Neural progenitor cell (in vitro differentiated cells): ENCODE measurements at regions not wholly inside any gene's neighbourhood (a gene's known extent, or its start where the extent isn't known, plus 50 kb on each side); places are given as distances from the start of the nearest gene placed in this dataset.

ENCODE experiments used
- DNase-seq: peaks from one replicate; pipeline ENCODE4 v3.0.0-alpha.2; 2016; ENCODE audit warnings: low spot score
- H2AFZ ChIP-seq: fragments of 200-600 bp; sonication (generic); replicated peaks from 2 replicates; pipeline ENCODE4 v1.6.1; 2016; ENCODE audit warnings: antibody characterized with exemption
- H3F3A ChIP-seq: fragments of 200-600 bp; sonication (generic); 2 replicates; pipeline ENCODE4 v1.6.1; 2016; ENCODE audit warnings: antibody characterized with exemption, low read depth
- H3K27ac ChIP-seq: fragments of 200-600 bp; sonication (generic); 2 replicates; pipeline ENCODE4 v1.5.1; 2016; ENCODE audit warnings: mild to moderate bottlenecking
- H3K27me3 ChIP-seq: fragments of 200-600 bp; sonication (generic); 2 replicates; pipeline ENCODE4 v1.6.1; 2016; ENCODE audit warnings: mild to moderate bottlenecking, moderate library complexity
- H3K36me3 ChIP-seq: fragments of 200-600 bp; sonication (generic); 2 replicates; pipeline ENCODE4 v1.5.1; 2016
- H3K4me1 ChIP-seq: fragments of 200-600 bp; sonication (generic); 2 replicates; pipeline ENCODE4 v1.6.1; 2016; ENCODE audit warnings: mixed run types
- H3K4me2 ChIP-seq: fragments of 200-600 bp; sonication (generic); 2 replicates; pipeline ENCODE4 v1.6.1; 2016
- H3K4me3 ChIP-seq: fragments of 200-600 bp; sonication (generic); 2 replicates; pipeline ENCODE4 v1.5.1; 2016
- H3K79me2 ChIP-seq: fragments of 200-600 bp; sonication (generic); 2 replicates; pipeline ENCODE4 v1.6.1; 2016; ENCODE audit warnings: low read depth
- H3K9ac ChIP-seq: fragments of 200-600 bp; sonication (generic); 2 replicates; pipeline ENCODE4 v1.6.1; 2016
- H3K9me3 ChIP-seq: fragments of 200-600 bp; sonication (generic); 2 replicates; pipeline ENCODE4 v1.5.1; 2016; ENCODE audit warnings: low read depth
- H4K20me1 ChIP-seq: fragments of 200-600 bp; sonication (generic); 2 replicates; pipeline ENCODE4 v1.6.1; 2016; ENCODE audit warnings: low read depth
- H3K27ac Mint-ChIP-seq: 3 replicates; pipeline ENCODE4 v1.8.0; 2021; ENCODE audit warnings: mixed read lengths
- H3K27me3 Mint-ChIP-seq: 2 replicates; pipeline ENCODE4 v1.8.0; 2022; ENCODE audit warnings: low read depth, mild to moderate bottlenecking, inconsistent platforms, moderate library complexity, mixed read lengths; ENCODE audit not compliant: insufficient read depth
- H3K36me3 Mint-ChIP-seq: 3 replicates; pipeline ENCODE4 v1.8.0; 2021; ENCODE audit warnings: mixed read lengths
- H3K4me1 Mint-ChIP-seq: 3 replicates; pipeline ENCODE4 v1.8.0; 2021; ENCODE audit warnings: mixed read lengths
- H3K4me3 Mint-ChIP-seq: 3 replicates; pipeline ENCODE4 v1.8.0; 2021; ENCODE audit warnings: mild to moderate bottlenecking, moderate library complexity, mixed read lengths
- H3K9me3 Mint-ChIP-seq: 3 replicates; pipeline ENCODE4 v1.8.0; 2020; ENCODE audit warnings: mixed read lengths
- EZH2 ChIP-seq: fragments of 200-600 bp; sonication (generic); IDR thresholded peaks from 2 replicates; pipeline ENCODE4 v1.6.1; 2017; ENCODE audit warnings: antibody characterized with exemption, mild to moderate bottlenecking, moderate library complexity
- EZH2phosphoT487 ChIP-seq: fragments of 200-600 bp; sonication (generic); IDR thresholded peaks from 2 replicates; pipeline ENCODE4 v1.6.1; 2017; ENCODE audit warnings: antibody characterized with exemption
- TF ChIP-seq, protein P1 (sequence below): fragments of 200-600 bp; sonication (generic); IDR thresholded peaks from 2 replicates; pipeline ENCODE4 v1.5.1; 2017; ENCODE audit warnings: antibody characterized with exemption, mild to moderate bottlenecking

DNA sequence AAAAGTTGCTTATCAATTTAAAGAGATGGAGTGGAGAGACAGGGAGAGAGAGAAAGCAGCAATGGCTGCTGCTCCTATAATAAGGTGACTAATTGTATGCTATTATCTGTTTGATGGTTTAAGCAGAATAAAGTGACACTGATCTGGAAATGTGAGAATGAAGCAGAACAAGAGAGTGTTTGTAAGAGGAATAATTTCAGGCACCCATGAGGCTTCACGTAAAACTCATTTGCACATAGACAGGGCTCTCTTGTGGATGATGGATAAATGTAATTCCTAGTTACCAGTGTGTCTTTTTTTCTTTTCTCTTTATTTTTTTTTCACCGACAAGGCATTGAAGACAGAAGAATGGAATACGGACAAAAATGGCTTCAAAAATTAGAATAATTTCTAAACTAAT is 228.8 kb upstream of the TYRP1 start:
- no peak for TF ChIP-seq EZH2phosphoT487
- no peak for TF ChIP-seq EZH2
- TF ChIP-seq, protein P1, sequence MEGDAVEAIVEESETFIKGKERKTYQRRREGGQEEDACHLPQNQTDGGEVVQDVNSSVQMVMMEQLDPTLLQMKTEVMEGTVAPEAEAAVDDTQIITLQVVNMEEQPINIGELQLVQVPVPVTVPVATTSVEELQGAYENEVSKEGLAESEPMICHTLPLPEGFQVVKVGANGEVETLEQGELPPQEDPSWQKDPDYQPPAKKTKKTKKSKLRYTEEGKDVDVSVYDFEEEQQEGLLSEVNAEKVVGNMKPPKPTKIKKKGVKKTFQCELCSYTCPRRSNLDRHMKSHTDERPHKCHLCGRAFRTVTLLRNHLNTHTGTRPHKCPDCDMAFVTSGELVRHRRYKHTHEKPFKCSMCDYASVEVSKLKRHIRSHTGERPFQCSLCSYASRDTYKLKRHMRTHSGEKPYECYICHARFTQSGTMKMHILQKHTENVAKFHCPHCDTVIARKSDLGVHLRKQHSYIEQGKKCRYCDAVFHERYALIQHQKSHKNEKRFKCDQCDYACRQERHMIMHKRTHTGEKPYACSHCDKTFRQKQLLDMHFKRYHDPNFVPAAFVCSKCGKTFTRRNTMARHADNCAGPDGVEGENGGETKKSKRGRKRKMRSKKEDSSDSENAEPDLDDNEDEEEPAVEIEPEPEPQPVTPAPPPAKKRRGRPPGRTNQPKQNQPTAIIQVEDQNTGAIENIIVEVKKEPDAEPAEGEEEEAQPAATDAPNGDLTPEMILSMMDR, result no peak
- Mint-ChIP-seq H3K4me3 (no peak overlapping the region), H3K27ac (no peak overlapping the region), H3K36me3 (no peaks in the 10 kb centered on the region), H3K4me1 (peaks cover 16% of the 10 kb centered on the region), H3K9me3 (no peaks in the 10 kb centered on the region), H3K27me3 (peaks cover 2% of the 10 kb centered on the region)
- Histone ChIP-seq H3K4me3 (no peak overlapping the region), H3K27me3 (no peaks in the 10 kb centered on the region), H3K9me3 (no peaks in the 10 kb centered on the region), H3K4me2 (peak overlapping the region; percentile 7), H4K20me1 (no peaks in the 10 kb centered on the region), H2AFZ (no peak overlapping the region), H3K4me1 (peaks cover 20% of the 10 kb centered on the region), H3K9ac (no peak overlapping the region), H3K36me3 (no peaks in the 10 kb centered on the region), H3K79me2 (no peaks in the 10 kb centered on the region), H3K27ac (no peak overlapping the region), H3F3A (peaks cover 5% of the 10 kb centered on the region)
- DNase-seq, result no peak

DNA sequence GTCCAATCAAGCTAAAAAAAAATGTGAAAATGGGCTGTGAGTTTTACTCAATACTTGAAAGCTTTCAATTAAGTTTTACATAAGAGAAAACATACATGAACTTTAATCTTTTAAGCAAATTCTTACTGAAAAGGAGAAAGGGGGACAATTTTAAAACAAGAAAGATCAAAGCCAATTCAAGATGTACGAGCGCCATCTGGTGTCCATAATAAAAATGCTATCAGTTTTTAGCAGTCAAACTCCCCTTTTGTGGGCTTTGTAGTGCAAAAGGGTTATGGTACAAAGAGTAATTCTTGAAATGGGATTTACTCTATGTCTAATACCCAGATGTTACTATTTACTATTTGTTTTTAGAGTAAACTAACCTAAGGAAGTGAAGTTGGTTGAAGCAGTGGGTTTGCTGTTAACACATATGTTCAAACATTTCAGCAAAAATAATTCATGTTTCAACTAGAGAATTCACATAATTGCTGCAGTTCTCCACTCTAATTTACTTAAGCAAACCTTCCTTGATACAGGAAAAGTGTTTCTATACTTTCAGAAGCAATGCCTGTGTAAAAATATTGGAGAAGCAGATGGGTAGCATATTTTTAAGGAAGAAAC is 228.2 kb upstream of the TYRP1 start:
- no peak overlapping the region for H3K9ac ChIP-seq
- Mint-ChIP-seq H3K9me3 (no peaks in the 10 kb centered on the region), H3K27ac (no peak overlapping the region), H3K27me3 (peaks cover 2% of the 10 kb centered on the region), H3K4me3 (no peak overlapping the region), H3K4me1 (peaks cover 16% of the 10 kb centered on the region), H3K36me3 (no peaks in the 10 kb centered on the region)
- DNase-seq, result peak; percentile 59
- no peaks in the 10 kb centered on the region for H4K20me1 ChIP-seq
- H3K27me3 ChIP-seq, result no peaks in the 10 kb centered on the region
- H3K36me3 ChIP-seq, result no peaks in the 10 kb centered on the region
- no peaks in the 10 kb centered on the region for H3K9me3 ChIP-seq
- peaks cover 5% of the 10 kb centered on the region for H3F3A ChIP-seq
- no peak overlapping the region for H3K4me3 ChIP-seq
- no peak overlapping the region for H3K4me2 ChIP-seq
- peaks cover 20% of the 10 kb centered on the region for H3K4me1 ChIP-seq
- H3K79me2 ChIP-seq, result no peaks in the 10 kb centered on the region
- H3K27ac ChIP-seq, result no peak overlapping the region
- no peak for TF ChIP-seq EZH2phosphoT487
- TF ChIP-seq, protein P1, result peak; percentile 88
- H2AFZ ChIP-seq, result no peak overlapping the region

DNA sequence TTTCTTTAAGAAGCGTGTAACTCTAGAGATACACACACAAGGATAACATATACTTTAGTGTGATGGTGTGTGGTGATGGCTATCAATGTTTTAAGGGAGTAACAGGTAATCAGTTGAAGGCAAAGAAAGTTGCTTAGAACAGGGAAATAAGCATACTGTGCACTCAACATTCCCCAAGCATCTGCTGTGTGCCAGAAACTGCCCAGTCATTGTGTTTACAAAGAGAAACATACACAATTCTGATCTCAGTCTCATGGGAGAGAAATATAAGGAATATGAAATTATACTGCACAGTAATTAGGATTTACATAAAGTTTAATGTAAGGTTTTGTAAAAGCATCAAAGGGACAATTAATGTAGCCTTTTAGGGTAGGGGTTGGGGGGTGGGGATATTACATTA is 224.1 kb upstream of the TYRP1 start:
- no peak overlapping the region for H3K27ac Mint-ChIP-seq
- no peak for DNase-seq

More for the DNA sequence above, 224.1 kb upstream of the TYRP1 start:
- H3F3A ChIP-seq, result no peaks in the 10 kb centered on the region
- Mint-ChIP-seq H3K9me3 (no peaks in the 10 kb centered on the region), H3K4me3 (no peak overlapping the region), H3K27me3 (no peaks in the 10 kb centered on the region), H3K4me1 (no peaks in the 10 kb centered on the region), H3K36me3 (no peaks in the 10 kb centered on the region)
- no peaks in the 10 kb centered on the region for H3K36me3 ChIP-seq
- H3K4me1 ChIP-seq, result peaks cover 1% of the 10 kb centered on the region
- no peak overlapping the region for H2AFZ ChIP-seq
- H3K79me2 ChIP-seq, result no peaks in the 10 kb centered on the region
- no peak overlapping the region for H3K27ac ChIP-seq
- H3K9me3 ChIP-seq, result no peaks in the 10 kb centered on the region
- no peak overlapping the region for H3K4me3 ChIP-seq
- H3K4me2 ChIP-seq, result no peak overlapping the region
- H3K27me3 ChIP-seq, result no peaks in the 10 kb centered on the region
- TF ChIP-seq EZH2phosphoT487 (no peak), EZH2 (no peak)
- TF ChIP-seq, protein P1, result no peak
- H3K9ac ChIP-seq, result no peak overlapping the region
- no peaks in the 10 kb centered on the region for H4K20me1 ChIP-seq
